GM18507 (cell line): ENCODE measurements at regions not wholly inside any gene's neighbourhood (a gene's known extent, or its start where the extent isn't known, plus 50 kb on each side); places are given as distances from the start of the nearest gene placed in this dataset.
"Not testable (repeated sequence)": the region's sequence is repeated elsewhere in the genome, so short reads cannot be mapped to it uniquely, and the experiment has no call there.

Source experiments
- DNase-seq: peaks from one replicate; pipeline ENCODE4 v3.0.0; 2011; ENCODE audit warnings: low read depth; ENCODE audit not compliant: insufficient read length; ENCODE audit errors: extremely low spot score
- FAIRE-seq: peaks from 2 replicates; lab custom pipeline; 2011; peaks lifted over from hg19 to GRCh38; lab: Jason Lieb, UNC

DNA sequence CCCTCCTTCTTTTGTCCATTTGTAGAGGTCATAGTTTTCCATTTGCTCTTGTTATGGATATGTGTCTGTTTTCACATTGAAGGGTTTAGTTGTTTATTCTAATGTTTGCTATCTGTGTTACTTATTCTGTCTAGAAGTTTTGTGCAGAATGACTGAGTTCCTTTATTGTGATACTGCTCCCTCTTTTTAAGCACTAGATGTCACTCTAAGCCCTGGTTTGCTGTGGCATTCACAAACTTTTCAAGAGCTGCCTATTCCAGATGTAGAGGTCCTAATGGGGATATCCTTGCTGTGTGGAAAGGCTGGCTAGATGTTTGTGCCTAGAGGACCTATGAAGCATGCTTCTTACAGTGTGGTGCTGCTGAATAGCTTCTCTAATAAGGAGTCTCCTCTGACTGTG is 338.6 kb downstream of the SPIN4 start:
- DNase-seq (no peak), FAIRE-seq (no peak)

DNA sequence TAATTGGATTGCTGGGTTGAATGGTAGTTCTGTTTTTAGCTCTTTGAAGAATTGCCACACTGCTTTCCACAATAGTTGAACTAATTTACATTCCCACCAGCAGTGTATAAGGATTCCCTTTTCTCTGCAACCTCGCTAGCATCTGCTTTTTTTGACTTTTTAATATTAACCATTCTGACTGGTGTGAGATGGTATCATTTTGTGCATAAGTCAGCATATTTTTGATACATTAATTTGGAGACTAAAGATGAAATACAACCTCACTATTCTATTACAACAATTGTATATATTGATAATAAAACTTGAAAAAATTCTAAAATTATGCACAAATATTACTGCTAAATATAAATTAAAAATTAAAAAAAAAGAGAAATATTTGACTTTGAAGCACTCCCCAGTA is 350.9 kb downstream of the SPIN4 start:
- not testable (repeated sequence) for DNase-seq
- FAIRE-seq = peak; percentile 86
